ENCODE measurements at regions not wholly inside any gene's neighbourhood (a gene's known extent, or its start where the extent isn't known, plus 50 kb on each side); places are given as distances from the start of the nearest gene placed in this dataset.

DNA sequence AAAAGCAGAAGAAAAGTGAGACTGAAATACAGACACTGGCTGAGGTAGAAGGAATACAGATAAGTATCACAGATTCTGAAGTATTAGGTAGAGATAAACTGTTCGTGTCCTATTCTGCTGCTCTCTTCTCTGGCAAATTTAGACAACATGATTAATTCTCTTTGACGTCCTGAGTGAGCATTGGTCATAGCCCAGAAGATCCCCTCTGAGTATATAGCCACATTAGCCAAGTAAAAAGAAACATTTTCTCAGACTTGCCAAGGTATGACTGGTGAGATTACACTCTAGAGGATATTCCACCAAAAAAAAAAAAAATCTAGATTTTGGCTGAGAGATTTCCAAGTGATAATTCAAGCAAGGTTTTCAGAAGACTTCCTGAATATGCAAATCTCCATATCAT is 111.4 kb upstream of the ALCAM start:
- no peaks in the 10 kb centered on the region for H3K36me3 ChIP-seq (replicated peaks in 1 of 2)
- H3K9me3 ChIP-seq (replicated peaks in 1 of 3), result no peaks in the 10 kb centered on the region
- 4 to 23% (median 21%) methylated on average over 2 of the region's 2 CpGs for WGBS, 4 donors
- no peaks in the 10 kb centered on the region for H3K27me3 ChIP-seq
- intact Hi-C loops (cut with DNase I), result no loop called here
- no peak overlapping the region for H3K4me3 ChIP-seq
- no peak overlapping the region for H3K27ac ChIP-seq
- TF ChIP-seq POLR2A (IDR thresholded peaks at IDR 0.05), result no peak
- TF ChIP-seq, protein P1, sequence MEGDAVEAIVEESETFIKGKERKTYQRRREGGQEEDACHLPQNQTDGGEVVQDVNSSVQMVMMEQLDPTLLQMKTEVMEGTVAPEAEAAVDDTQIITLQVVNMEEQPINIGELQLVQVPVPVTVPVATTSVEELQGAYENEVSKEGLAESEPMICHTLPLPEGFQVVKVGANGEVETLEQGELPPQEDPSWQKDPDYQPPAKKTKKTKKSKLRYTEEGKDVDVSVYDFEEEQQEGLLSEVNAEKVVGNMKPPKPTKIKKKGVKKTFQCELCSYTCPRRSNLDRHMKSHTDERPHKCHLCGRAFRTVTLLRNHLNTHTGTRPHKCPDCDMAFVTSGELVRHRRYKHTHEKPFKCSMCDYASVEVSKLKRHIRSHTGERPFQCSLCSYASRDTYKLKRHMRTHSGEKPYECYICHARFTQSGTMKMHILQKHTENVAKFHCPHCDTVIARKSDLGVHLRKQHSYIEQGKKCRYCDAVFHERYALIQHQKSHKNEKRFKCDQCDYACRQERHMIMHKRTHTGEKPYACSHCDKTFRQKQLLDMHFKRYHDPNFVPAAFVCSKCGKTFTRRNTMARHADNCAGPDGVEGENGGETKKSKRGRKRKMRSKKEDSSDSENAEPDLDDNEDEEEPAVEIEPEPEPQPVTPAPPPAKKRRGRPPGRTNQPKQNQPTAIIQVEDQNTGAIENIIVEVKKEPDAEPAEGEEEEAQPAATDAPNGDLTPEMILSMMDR (IDR thresholded peaks at IDR 0.05), result no peak
- no peak for DNase-seq
- no peaks in the 10 kb centered on the region for H3K4me1 ChIP-seq (replicated peaks in 1 of 2)

DNA sequence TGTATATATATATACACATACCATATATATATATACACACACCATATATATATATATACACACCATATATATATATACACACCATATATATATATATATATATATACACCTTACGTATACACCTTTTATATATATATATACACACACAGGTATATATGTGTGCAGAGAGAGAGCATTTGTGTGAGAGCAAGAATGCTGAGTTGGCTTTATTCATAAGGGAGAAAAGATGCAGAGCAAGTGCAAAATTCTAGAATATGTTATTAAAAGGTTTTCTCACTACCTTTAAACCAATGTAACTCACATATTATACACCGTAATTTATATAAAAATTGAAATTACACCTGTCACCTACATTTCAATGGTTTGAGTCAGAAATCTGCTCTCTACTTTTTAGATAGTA is 107.2 kb upstream of the ALCAM start:
- Histone ChIP-seq H3K27ac (no peak overlapping the region), H3K4me3 (no peak overlapping the region), H3K36me3 (replicated peaks in 1 of 2) (no peaks in the 10 kb centered on the region), H3K4me1 (replicated peaks in 1 of 2) (no peaks in the 10 kb centered on the region), H3K9me3 (replicated peaks in 1 of 3) (no peaks in the 10 kb centered on the region), H3K27me3 (no peaks in the 10 kb centered on the region)
- 46 to 64% (median 48%) methylated on average over 2 of the region's 2 CpGs for WGBS, 4 donors
- DNase-seq, result no peak
- intact Hi-C loops (cut with DNase I), result no loop called here
- TF ChIP-seq, protein P1 (IDR thresholded peaks at IDR 0.05), result no peak
- no peak for TF ChIP-seq POLR2A (IDR thresholded peaks at IDR 0.05)

DNA sequence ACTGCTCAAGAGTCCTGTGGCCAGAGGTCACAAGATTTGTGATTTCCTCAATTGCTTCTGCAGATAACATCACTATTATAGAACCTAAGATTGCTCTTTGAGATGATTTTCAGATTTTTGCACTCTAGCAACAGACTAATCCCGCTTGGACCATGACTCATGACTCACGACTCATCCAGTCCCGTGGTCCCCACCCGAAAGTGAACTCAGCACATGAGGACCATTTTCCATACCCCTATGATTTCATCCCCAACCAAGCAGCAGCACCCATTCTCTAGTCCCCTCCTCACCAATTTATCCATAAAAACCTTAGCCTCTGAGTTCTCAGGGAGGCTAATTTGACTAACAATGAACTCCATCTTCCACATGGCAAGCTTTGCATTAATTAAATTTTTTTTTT is 106.3 kb upstream of the ALCAM start:
- no peaks in the 10 kb centered on the region for H3K36me3 ChIP-seq (replicated peaks in 1 of 2)
- intact Hi-C loops (cut with DNase I), result no loop called here
- TF ChIP-seq, protein P1 (IDR thresholded peaks at IDR 0.05), result no peak
- TF ChIP-seq POLR2A (IDR thresholded peaks at IDR 0.05), result no peak
- WGBS, 4 donors, result 65 to 86% (median 77%) methylated on average over 4 of the region's 4 CpGs
- no peak overlapping the region for H3K4me3 ChIP-seq
- H3K27ac ChIP-seq, result no peak overlapping the region
- H3K9me3 ChIP-seq (replicated peaks in 1 of 3), result no peaks in the 10 kb centered on the region
- no peaks in the 10 kb centered on the region for H3K27me3 ChIP-seq
- no peaks in the 10 kb centered on the region for H3K4me1 ChIP-seq (replicated peaks in 1 of 2)
- DNase-seq, result no peak

DNA sequence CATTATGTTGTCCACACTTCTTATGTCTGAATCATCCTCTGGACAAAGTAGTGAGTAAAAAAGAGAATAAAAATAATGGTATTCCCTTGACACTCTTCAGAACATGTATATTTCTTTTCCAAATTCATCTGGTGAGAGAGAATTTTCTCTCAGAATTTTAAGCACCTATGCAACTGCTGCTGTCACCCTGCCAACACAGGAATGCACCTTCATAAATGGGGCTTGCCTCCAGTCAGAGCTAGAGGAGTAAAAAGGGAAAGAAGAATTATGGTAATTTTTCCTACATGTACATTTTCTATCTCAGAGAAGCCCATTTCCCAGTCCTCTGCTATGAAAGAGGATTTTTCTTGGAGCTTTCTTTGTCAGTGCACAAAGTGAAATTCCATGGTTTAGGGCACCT is 92.2 kb upstream of the ALCAM start:
- no peak overlapping the region for H3K4me3 ChIP-seq
- H3K9me3 ChIP-seq (replicated peaks in 1 of 3), result no peaks in the 10 kb centered on the region
- intact Hi-C loops (cut with DNase I), result no loop called here
- no peak for TF ChIP-seq POLR2A (IDR thresholded peaks at IDR 0.05)
- TF ChIP-seq, protein P1 (IDR thresholded peaks at IDR 0.05), result no peak
- H3K27me3 ChIP-seq, result no peaks in the 10 kb centered on the region
- no peaks in the 10 kb centered on the region for H3K36me3 ChIP-seq (replicated peaks in 1 of 2)
- no peak for DNase-seq
- no peak overlapping the region for H3K27ac ChIP-seq
- no peaks in the 10 kb centered on the region for H3K4me1 ChIP-seq (replicated peaks in 1 of 2)
